GM18861 (cell line): ENCODE measurements at regions not wholly inside any gene's neighbourhood (a gene's known extent, or its start where the extent isn't known, plus 50 kb on each side); places are given as distances from the start of the nearest gene placed in this dataset.

Source experiments
- ATAC-seq: cut with Tn5 transposase; IDR thresholded peaks from one replicate; pipeline ENCODE4 v1.9.1; 2021; ENCODE audit not compliant: unreplicated experiment

DNA sequence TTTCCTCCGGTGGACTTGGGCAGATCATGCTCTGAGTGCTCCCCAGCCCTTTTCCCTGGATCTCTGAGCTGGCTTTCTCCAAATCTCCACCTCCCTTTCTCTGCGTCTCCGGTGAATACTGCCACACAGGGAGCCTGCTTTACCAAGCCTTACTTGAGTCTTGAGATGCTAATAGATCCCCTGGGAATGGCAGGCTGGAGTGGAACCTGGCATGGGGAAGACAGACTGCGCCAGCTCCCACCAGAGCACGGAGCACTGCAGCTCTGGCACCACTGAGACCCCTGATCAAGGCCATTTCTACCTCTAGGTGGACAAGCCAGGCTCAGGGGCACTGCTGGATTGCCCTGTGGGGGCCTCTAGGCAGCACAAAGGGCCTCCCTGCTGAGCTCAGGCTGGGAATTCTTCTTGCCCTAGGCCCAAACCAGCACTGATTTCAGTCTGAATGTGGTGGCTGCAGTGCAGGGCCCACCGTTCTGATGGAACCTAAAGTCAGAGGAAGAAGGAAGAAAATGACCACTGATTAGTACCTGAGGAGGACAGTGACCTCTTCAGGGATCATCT, 74.3 kb upstream of the CRHR1 start:
- no peak for ATAC-seq

- ATAC-seq, result no peak
Observed at GRCh38 chr17:45715787-45716186, 68.3 kb upstream of the CRHR1 start.

DNA sequence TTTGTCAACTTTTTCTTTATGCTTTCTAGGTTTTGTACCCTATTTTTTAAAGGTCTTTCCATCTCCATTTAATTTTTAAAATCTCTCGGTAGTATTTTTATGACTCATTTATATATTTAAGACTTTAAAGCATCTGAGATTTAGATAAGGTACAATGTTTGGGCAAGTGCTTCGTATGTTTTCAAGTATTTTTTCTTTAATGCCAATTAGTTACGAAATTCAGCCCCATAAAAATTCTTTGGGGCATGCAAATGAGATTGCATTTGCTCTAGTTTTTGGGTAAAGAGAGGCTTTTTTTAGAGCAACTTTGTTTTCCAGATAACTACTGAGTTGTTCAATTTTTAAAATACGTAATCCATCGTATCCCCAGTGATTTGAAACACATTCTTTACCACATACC, 65.3 kb upstream of the CRHR1 start:
- no peak for ATAC-seq

DNA sequence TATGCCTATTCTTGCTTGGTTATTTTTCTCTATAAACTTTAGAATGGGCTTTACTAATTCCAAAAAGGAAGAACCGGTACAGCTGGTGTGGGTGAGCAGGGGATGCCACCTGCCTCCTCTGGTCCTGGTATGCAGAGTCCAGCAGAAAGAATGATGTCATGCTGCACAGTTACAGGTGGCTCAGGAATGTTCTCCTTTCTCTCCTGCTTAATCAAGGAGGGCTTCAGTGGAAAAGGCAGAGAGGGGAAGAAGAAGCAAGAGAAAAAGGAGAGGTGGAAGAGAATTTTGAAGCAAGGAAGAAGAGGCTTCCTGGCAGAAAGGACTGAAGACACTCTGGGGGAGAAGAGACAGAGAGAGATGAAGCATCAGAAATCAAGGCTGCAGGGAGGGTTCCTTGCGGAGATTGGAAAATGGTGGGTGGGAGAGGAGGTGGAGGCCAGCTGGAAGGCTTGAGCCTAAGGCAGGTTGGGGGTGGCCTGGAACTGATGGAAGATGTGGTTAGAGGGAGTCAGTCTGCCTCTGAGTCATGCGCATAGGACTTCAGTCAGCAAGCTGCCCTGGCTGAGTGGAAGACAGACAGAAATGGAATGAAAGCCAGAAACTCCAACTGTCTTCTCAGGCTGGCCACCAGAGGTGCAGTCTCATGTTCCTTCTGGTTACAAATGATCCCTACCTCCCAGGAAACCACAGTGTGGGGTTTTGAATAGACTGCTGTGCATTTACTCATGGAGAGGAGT, 64.6 kb upstream of the CRHR1 start:
- no peak for ATAC-seq

GRCh38 chr17:45720386-45720785, 63.7 kb upstream of the CRHR1 start:
- ATAC-seq, result no peak

DNA sequence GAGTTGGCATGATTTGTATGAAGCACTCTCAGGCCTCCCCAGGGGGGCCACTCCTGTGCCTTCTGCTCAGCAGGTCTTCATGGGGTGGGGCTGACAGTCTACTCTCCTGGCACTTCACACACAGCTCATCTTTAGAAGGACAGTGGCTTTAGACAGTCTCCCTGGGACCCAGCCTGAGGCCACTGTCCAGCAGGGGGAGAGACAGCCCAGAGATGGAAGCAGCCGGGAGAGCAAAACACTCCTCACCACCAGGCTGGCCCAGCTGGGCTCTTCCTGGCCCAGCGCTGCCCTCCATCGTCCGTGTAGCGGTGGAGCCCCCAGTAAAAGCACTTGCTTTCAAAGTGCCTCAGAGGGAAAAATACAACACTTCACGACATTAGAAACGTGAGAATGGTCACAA, 62.0 kb upstream of the CRHR1 start:
- ATAC-seq, result no peak

DNA sequence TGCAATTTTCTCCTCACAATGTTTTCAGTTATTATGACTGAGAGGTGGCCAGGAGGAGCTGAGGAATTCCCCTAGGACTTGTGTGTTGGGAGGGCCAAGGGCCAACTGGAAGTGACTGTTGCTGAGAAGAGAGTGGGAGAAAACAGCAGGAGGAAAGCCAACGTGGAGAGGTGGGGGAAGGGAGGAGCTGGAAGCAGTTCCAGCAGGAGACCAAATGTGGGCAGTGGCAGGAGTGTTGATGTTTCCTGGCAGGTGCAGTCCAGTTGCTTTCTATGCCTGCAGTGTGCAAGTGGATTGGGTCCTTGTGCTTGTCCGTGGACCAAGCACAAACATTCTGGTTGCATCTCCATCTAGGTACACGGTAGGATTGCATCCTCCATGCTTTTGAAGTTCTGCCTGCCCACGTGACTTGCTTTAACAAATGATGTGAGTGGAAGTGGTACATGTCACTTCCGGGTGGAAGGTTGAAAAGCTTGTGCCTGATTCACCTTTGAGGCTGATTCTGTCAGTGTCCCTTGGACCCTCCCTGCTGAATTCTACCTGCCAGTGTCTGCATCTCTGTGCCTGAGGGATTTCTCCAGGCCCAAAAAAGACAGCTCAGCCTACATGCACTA, 54.7 kb upstream of the CRHR1 start:
- ATAC-seq, result no peak

- ATAC-seq, result no peak
Observed at GRCh38 chr17:45730192-45730591, 53.9 kb upstream of the CRHR1 start.

GRCh38 chr17:45731459-45731858, 52.7 kb upstream of the CRHR1 start:
- no peak for ATAC-seq

GRCh38 chr17:45732926-45733505, 51.1 kb upstream of the CRHR1 start:
- ATAC-seq, result no peak

- ATAC-seq, result no peak
Observed at GRCh38 chr17:45733781-45734180, 50.3 kb upstream of the CRHR1 start.
